ENCODE measurements at regions not wholly inside any gene's neighbourhood (a gene's known extent, or its start where the extent isn't known, plus 50 kb on each side); places are given as distances from the start of the nearest gene placed in this dataset.

DNA sequence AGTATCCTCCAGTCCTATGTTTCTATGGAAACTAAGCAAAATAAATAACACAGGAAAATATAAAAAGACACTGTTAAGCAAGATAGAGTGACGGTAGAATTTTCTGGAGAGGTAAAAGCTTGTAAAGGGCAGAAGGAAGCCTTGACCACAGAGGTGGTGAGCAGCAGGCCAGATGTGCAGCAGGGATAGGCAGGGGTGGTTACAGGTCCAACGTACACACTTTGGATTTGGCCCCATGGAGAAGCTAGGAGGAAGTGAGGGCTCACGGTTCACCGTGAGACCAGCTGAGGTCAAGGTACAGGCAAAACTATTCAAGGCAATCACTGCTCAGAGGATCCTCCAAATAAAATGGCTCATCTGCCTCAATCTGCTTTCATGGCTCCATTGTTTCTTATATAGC is 242.8 kb downstream of the B3GLCT start:
- DNase-seq (ENCODE audit: low read depth, low spot score) = no peak
- TF ChIP-seq FOS (IDR thresholded peaks at IDR 0.05; ENCODE audit: borderline replicate concordance, insufficient read depth, low read length) = no peak
- no peak for TF ChIP-seq JUN (IDR thresholded peaks at IDR 0.05; ENCODE audit: borderline replicate concordance, insufficient read depth, insufficient read length, low read depth)
- TF ChIP-seq EZH2 (IDR thresholded peaks at IDR 0.05; ENCODE audit: borderline replicate concordance, low read depth, low read length, severe bottlenecking) = no peak
- Histone ChIP-seq H2AFZ (ENCODE audit: low read depth, low read length) (no peak overlapping the region), H3K9me1 (replicated peaks; ENCODE audit: control insufficient read depth, extremely low read depth, insufficient read depth, low read length) (no peaks in the 10 kb centered on the region), H4K20me1 (replicated peaks; ENCODE audit: control insufficient read depth, extremely low read depth, insufficient read depth, low read length) (no peaks in the 10 kb centered on the region), H3K9me3 (replicated peaks; ENCODE audit: control insufficient read depth, insufficient read depth, low read length) (no peaks in the 10 kb centered on the region), H3K79me2 (ENCODE audit: control insufficient read depth, insufficient read depth, low read length) (no peaks in the 10 kb centered on the region), H3K9ac (replicated peaks; ENCODE audit: extremely low read depth, insufficient read depth, low read length) (no peak overlapping the region), H3K4me3 (replicated peaks in 1 of 3; ENCODE audit: insufficient read depth in 1 of 3, low read depth in 1 of 3, low read length in 3 of 3) (no peak overlapping the region), H3K4me1 (ENCODE audit: control insufficient read depth, extremely low read depth, insufficient read depth, low read length) (no peaks in the 10 kb centered on the region), H3K27me3 (ENCODE audit: control insufficient read depth in 2 of 2, insufficient read depth in 2 of 2, low read length in 2 of 2) (peaks cover 13 to 14% of the 10 kb centered on the region in 2 experiments), H3K4me2 (ENCODE audit: insufficient read depth, low read length) (no peak overlapping the region), H3K27ac (ENCODE audit: insufficient read depth, low read depth, low read length) (no peak overlapping the region), H3K36me3 (ENCODE audit: control insufficient read depth in 2 of 2, extremely low read depth in 1 of 2, insufficient read depth in 2 of 2, low read length in 2 of 2) (no peaks in the 10 kb centered on the region)
- dilution Hi-C loops (cut with MboI; ENCODE audit: extremely low pct_ligation_motif_present, low sequenced_read_pairs) (no loop called here), intact Hi-C loops (cut with micrococcal nuclease) (no loop called here)
- POLR2A ChIA-PET = no interaction called here
- no TSS peak for BruUV-seq (replicated peaks)
- CTCF ChIA-PET = interaction anchor here (0.7 to 2.1 kb wide), 3 partner anchors 11 to 169 kb away, joined by 3 to 8 read pairs (median 5); no protein-coding TSS in a partner anchor
- no peak for FAIRE-seq

DNA sequence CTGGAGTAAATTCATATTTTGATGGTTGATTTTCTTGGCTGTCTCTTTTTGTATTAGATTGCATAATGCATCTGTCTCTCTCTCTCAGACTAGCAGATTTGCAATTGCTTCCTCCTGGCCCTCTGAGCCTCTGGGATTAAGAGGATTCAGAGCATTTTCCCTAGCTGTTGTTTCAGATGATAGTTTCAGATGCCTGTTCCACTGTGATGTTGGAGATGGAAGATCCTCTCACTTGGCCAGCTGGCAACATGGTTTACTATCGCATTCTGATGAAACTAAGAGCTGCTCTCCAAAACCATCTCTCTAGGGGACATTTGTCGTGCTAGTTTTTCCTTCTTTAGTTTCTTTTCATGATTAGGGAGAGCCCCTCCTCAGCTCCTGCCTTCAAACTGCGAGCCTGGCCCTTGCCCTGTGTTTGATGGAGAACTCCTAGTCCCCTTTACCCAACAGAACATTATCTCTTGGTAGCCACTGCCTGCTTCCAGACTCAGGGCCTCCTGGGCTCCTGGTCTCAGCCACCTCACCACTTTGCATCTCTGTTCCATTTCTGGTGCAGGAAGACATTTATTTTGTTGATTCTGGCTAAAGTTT is 244.6 kb downstream of the B3GLCT start:
- Histone ChIP-seq H4K20me1 (replicated peaks; ENCODE audit: control insufficient read depth, extremely low read depth, insufficient read depth, low read length) (no peaks in the 10 kb centered on the region), H3K36me3 (ENCODE audit: control insufficient read depth in 2 of 2, extremely low read depth in 1 of 2, insufficient read depth in 2 of 2, low read length in 2 of 2) (no peaks in the 10 kb centered on the region), H3K4me1 (ENCODE audit: control insufficient read depth, extremely low read depth, insufficient read depth, low read length) (no peaks in the 10 kb centered on the region), H3K9me1 (replicated peaks; ENCODE audit: control insufficient read depth, extremely low read depth, insufficient read depth, low read length) (no peaks in the 10 kb centered on the region), H2AFZ (ENCODE audit: low read depth, low read length) (no peak overlapping the region), H3K79me2 (ENCODE audit: control insufficient read depth, insufficient read depth, low read length) (no peaks in the 10 kb centered on the region), H3K9me3 (replicated peaks; ENCODE audit: control insufficient read depth, insufficient read depth, low read length) (no peaks in the 10 kb centered on the region), H3K4me2 (ENCODE audit: insufficient read depth, low read length) (no peak overlapping the region), H3K27me3 (ENCODE audit: control insufficient read depth in 2 of 2, insufficient read depth in 2 of 2, low read length in 2 of 2) (peaks cover 6 to 13% of the 10 kb centered on the region in 2 experiments), H3K4me3 (replicated peaks in 1 of 3; ENCODE audit: insufficient read depth in 1 of 3, low read depth in 1 of 3, low read length in 3 of 3) (no peak overlapping the region), H3K27ac (ENCODE audit: insufficient read depth, low read depth, low read length) (no peak overlapping the region), H3K9ac (replicated peaks; ENCODE audit: extremely low read depth, insufficient read depth, low read length) (no peak overlapping the region)
- dilution Hi-C loops (cut with MboI; ENCODE audit: extremely low pct_ligation_motif_present, low sequenced_read_pairs) = no loop called here
- BruUV-seq (replicated peaks) = no TSS peak
- POLR2A ChIA-PET = no interaction called here
- CTCF ChIA-PET = no interaction called here
- FAIRE-seq (no peak), DNase-seq (ENCODE audit: low read depth, low spot score) (no peak)
- TF ChIP-seq JUN (IDR thresholded peaks at IDR 0.05; ENCODE audit: borderline replicate concordance, insufficient read depth, insufficient read length, low read depth) (no peak), EZH2 (IDR thresholded peaks at IDR 0.05; ENCODE audit: borderline replicate concordance, low read depth, low read length, severe bottlenecking) (no peak), GATA2 (IDR thresholded peaks at IDR 0.05; ENCODE audit: insufficient read depth, insufficient read length, low read depth, low read length) (no peak), FOS (IDR thresholded peaks at IDR 0.05; ENCODE audit: borderline replicate concordance, insufficient read depth, low read length) (no peak), POLR2AphosphoS5 (IDR thresholded peaks at IDR 0.05; ENCODE audit: insufficient read depth, low read depth, low read length) (no peak), POLR2A (IDR thresholded peaks at IDR 0.05; ENCODE audit: low read depth, low read length) (no peak), MYC (IDR thresholded peaks at IDR 0.05; ENCODE audit: low read depth, low read length) (no peak)
- TF ChIP-seq, protein P1, sequence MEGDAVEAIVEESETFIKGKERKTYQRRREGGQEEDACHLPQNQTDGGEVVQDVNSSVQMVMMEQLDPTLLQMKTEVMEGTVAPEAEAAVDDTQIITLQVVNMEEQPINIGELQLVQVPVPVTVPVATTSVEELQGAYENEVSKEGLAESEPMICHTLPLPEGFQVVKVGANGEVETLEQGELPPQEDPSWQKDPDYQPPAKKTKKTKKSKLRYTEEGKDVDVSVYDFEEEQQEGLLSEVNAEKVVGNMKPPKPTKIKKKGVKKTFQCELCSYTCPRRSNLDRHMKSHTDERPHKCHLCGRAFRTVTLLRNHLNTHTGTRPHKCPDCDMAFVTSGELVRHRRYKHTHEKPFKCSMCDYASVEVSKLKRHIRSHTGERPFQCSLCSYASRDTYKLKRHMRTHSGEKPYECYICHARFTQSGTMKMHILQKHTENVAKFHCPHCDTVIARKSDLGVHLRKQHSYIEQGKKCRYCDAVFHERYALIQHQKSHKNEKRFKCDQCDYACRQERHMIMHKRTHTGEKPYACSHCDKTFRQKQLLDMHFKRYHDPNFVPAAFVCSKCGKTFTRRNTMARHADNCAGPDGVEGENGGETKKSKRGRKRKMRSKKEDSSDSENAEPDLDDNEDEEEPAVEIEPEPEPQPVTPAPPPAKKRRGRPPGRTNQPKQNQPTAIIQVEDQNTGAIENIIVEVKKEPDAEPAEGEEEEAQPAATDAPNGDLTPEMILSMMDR (IDR thresholded peaks at IDR 0.05; ENCODE audit: extremely low read depth in 1 of 2, insufficient read depth in 1 of 2, low read depth in 1 of 2, low read length in 2 of 2) = no peak
- TF ChIP-seq, protein P2, sequence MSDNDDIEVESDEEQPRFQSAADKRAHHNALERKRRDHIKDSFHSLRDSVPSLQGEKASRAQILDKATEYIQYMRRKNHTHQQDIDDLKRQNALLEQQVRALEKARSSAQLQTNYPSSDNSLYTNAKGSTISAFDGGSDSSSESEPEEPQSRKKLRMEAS (IDR thresholded peaks at IDR 0.05; ENCODE audit: insufficient read depth, insufficient read length) = no peak
- intact Hi-C loops (cut with micrococcal nuclease) = no loop called here

Measured in endothelial cell of umbilical vein (primary cell).